ENCODE measurements at regions not wholly inside any gene's neighbourhood (a gene's known extent, or its start where the extent isn't known, plus 50 kb on each side); places are given as distances from the start of the nearest gene placed in this dataset.
"Not testable (repeated sequence)": the region's sequence is repeated elsewhere in the genome, so short reads cannot be mapped to it uniquely, and the experiment has no call there.

GRCh38 chr2:211157211-211157610 lies 600.8 kb downstream of the CPS1 start:
- DNase-seq: peak; percentile 1

- DNase-seq: peak; percentile 56
Observed at GRCh38 chr2:211157856-211158463, 601.6 kb downstream of the CPS1 start.

GRCh38 chr2:211159972-211160371 lies 603.6 kb downstream of the CPS1 start:
- no peak for DNase-seq

GRCh38 chr2:211161236-211161635 lies 604.8 kb downstream of the CPS1 start:
- no peak for DNase-seq

GRCh38 chr2:211162911-211163310 lies 606.5 kb downstream of the CPS1 start:
- no peak for DNase-seq

- no peak for DNase-seq
Observed at GRCh38 chr2:211170843-211171242, 614.4 kb downstream of the CPS1 start.

GRCh38 chr2:211174021-211174420 lies 617.6 kb downstream of the CPS1 start:
- DNase-seq: no peak

- DNase-seq: no peak
Observed at GRCh38 chr2:211174631-211175030, 618.2 kb downstream of the CPS1 start.

GRCh38 chr2:211175956-211176355 lies 619.6 kb downstream of the CPS1 start:
- DNase-seq: no peak

GRCh38 chr2:211176514-211177141 lies 620.2 kb downstream of the CPS1 start:
- no peak for DNase-seq

GRCh38 chr2:211181626-211182025 lies 625.2 kb downstream of the CPS1 start:
- no peak for DNase-seq

- no peak for DNase-seq
Observed at GRCh38 chr2:211187602-211188001, 631.2 kb downstream of the CPS1 start.

- no peak for DNase-seq
Observed at GRCh38 chr2:211203986-211204385, 647.6 kb downstream of the CPS1 start.

GRCh38 chr2:211204456-211204855 lies 648.1 kb downstream of the CPS1 start:
- DNase-seq: no peak

- DNase-seq: no peak
Observed at GRCh38 chr2:211204902-211205301, 648.5 kb downstream of the CPS1 start.

GRCh38 chr2:211205358-211205757 lies 649.0 kb downstream of the CPS1 start:
- DNase-seq: no peak

- no peak for DNase-seq
Observed at GRCh38 chr2:211205836-211206235, 649.4 kb downstream of the CPS1 start.

GRCh38 chr2:211216221-211216620 lies 659.8 kb downstream of the CPS1 start:
- no peak for DNase-seq

GRCh38 chr2:211219548-211219947 lies 663.1 kb downstream of the CPS1 start:
- DNase-seq: not testable (repeated sequence)

GRCh38 chr2:211225784-211226183 lies 669.4 kb downstream of the CPS1 start:
- DNase-seq: no peak

- no peak for DNase-seq
Observed at GRCh38 chr2:211228559-211228958, 672.2 kb downstream of the CPS1 start.

- DNase-seq: no peak
Observed at GRCh38 chr2:211237586-211238275, 681.3 kb downstream of the CPS1 start.

- DNase-seq: no peak
Observed at GRCh38 chr2:211241891-211242290, 685.5 kb downstream of the CPS1 start.

GRCh38 chr2:211247751-211248150 lies 691.4 kb downstream of the CPS1 start:
- DNase-seq: no peak
